DND-41 (cell line): ENCODE measurements at regions not wholly inside any gene's neighbourhood (a gene's known extent, or its start where the extent isn't known, plus 50 kb on each side); places are given as distances from the start of the nearest gene placed in this dataset.

Experiments
- CTCF ChIP-seq: IDR thresholded peaks from 2 replicates; pipeline ENCODE4 v1.5.1; 2012; ENCODE audit warnings: borderline replicate concordance, low read length, moderate library complexity, mild to moderate bottlenecking; ENCODE audit not compliant: poor library complexity, severe bottlenecking; ENCODE audit errors: extremely low read depth
- EZH2 ChIP-seq: IDR thresholded peaks from 3 replicates; pipeline ENCODE4 v1.6.1; 2012; ENCODE audit warnings: borderline replicate concordance, low read depth, mild to moderate bottlenecking, moderate library complexity, low read length, inconsistent platforms; ENCODE audit not compliant: severe bottlenecking

GRCh38 chr5:167671176-167671575 lies 620.3 kb upstream of the WWC1 start:
- TF ChIP-seq CTCF, result no peak
- no peak for TF ChIP-seq EZH2
